HEK293T (cell line): ENCODE measurements at regions not wholly inside any gene's neighbourhood (a gene's known extent, or its start where the extent isn't known, plus 50 kb on each side); places are given as distances from the start of the nearest gene placed in this dataset.

Source experiments
- CTCF ChIA-PET: fragments of 350-600 bp; formaldehyde crosslinking; extraction: SDS; loops from one replicate; lab custom pipeline; 2021; ENCODE audit warnings: antibody characterized with exemption, inconsistent platforms; lab: Yijun Ruan, JAX
- POLR2A ChIA-PET: fragments of 350-600 bp; formaldehyde crosslinking; extraction: SDS; loops from one replicate; lab custom pipeline; 2020; ENCODE audit warnings: antibody characterized with exemption, inconsistent platforms; lab: Yijun Ruan, JAX
- DNase-seq: peaks from one replicate; pipeline ENCODE4 v3.0.0; 2012; ENCODE audit warnings: mixed read lengths; ENCODE audit errors: extremely low spot score
- ARNT ChIP-seq: fragments of 450-650 bp; IDR thresholded peaks from 2 replicates; pipeline ENCODE4 v1.6.1; 2017; ENCODE audit warnings: mild to moderate bottlenecking
- BHLHE40 ChIP-seq: fragments of 450-650 bp; IDR thresholded peaks from 2 replicates; pipeline ENCODE4 v1.6.1; 2016; ENCODE audit warnings: mild to moderate bottlenecking, moderate library complexity, borderline replicate concordance
- CTBP1 ChIP-seq: fragments of 450-650 bp; IDR thresholded peaks from 2 replicates; pipeline ENCODE4 v1.6.1; 2016; ENCODE audit warnings: borderline replicate concordance
- ELF4 ChIP-seq: fragments of 450-650 bp; IDR thresholded peaks from 2 replicates; pipeline ENCODE4 v1.6.1; 2017; ENCODE audit warnings: antibody characterized with exemption
- FOXA1 ChIP-seq: fragments of 450-650 bp; IDR thresholded peaks from 2 replicates; pipeline ENCODE4 v1.6.1; 2016; ENCODE audit warnings: mild to moderate bottlenecking
- FOXK2 ChIP-seq: fragments of 450-650 bp; IDR thresholded peaks from 2 replicates; pipeline ENCODE4 v1.6.1; 2016; ENCODE audit warnings: mild to moderate bottlenecking
- FOXM1 ChIP-seq: fragments of 450-650 bp; IDR thresholded peaks from 2 replicates; pipeline ENCODE4 v1.6.1; 2017; ENCODE audit warnings: mild to moderate bottlenecking, borderline replicate concordance
- HDGF ChIP-seq: fragments of 450-650 bp; IDR thresholded peaks from 2 replicates; pipeline ENCODE4 v1.6.1; 2017; ENCODE audit warnings: antibody characterized with exemption, borderline replicate concordance
- L3MBTL2 ChIP-seq: fragments of 450-650 bp; conservative IDR thresholded peaks from 2 replicates; pipeline ENCODE4 v1.6.1; 2016; ENCODE audit warnings: mild to moderate bottlenecking
- LEF1 ChIP-seq: fragments of 450-650 bp; IDR thresholded peaks from 2 replicates; pipeline ENCODE4 v1.6.1; 2017; ENCODE audit warnings: mild to moderate bottlenecking, borderline replicate concordance
- NFRKB ChIP-seq: fragments of 450-650 bp; IDR thresholded peaks from 2 replicates; pipeline ENCODE4 v1.6.1; 2016; ENCODE audit warnings: mild to moderate bottlenecking, moderate library complexity
- PKNOX1 ChIP-seq: fragments of 450-650 bp; IDR thresholded peaks from 2 replicates; pipeline ENCODE4 v1.6.1; 2016
- SP1 ChIP-seq: fragments of 450-650 bp; IDR thresholded peaks from 2 replicates; pipeline ENCODE4 v1.6.1; 2017
- SUZ12 ChIP-seq: fragments of 450-650 bp; IDR thresholded peaks from 2 replicates; pipeline ENCODE4 v1.6.1; 2016; ENCODE audit warnings: mild to moderate bottlenecking
- TARDBP ChIP-seq: fragments of 450-650 bp; IDR thresholded peaks from 2 replicates; pipeline ENCODE4 v1.6.1; 2016
- ZNF384 ChIP-seq: fragments of 450-650 bp; IDR thresholded peaks from 2 replicates; pipeline ENCODE4 v1.6.1; 2016

DNA sequence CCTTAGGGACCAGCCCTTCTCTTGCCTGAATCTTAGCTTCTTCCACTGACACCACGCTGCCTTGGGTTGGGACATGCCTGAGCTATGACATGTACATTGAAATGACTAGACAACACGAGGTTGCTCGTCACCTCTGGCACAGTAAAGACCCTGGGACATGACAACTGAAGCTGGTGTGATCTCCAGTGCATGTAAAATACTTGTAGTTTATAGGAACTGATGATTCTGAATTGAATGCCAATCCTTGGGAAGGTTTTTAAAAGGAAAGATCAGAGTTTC, 100.7 kb upstream of the PGRMC2 start:
- POLR2A ChIA-PET = interaction anchor here (0.9 to 1.4 kb wide), 3 partner anchors 165 to 424 kb away, joined by 3 to 5 read pairs (median 3); no protein-coding TSS in a partner anchor
- CTCF ChIA-PET = no interaction called here
- no peak for TF ChIP-seq CTBP1
- no peak for TF ChIP-seq SP1
- no peak for TF ChIP-seq SUZ12
- no peak for TF ChIP-seq NFRKB
- TF ChIP-seq LEF1 = no peak
- TF ChIP-seq FOXK2 = no peak
- TF ChIP-seq L3MBTL2 = no peak
- TF ChIP-seq FOXA1 = no peak
- no peak for TF ChIP-seq ELF4
- TF ChIP-seq TARDBP = no peak
- no peak for TF ChIP-seq PKNOX1
- no peak for TF ChIP-seq ARNT
- TF ChIP-seq ZNF384 = no peak
- no peak for TF ChIP-seq BHLHE40
- TF ChIP-seq FOXM1 = no peak
- no peak for TF ChIP-seq HDGF
- DNase-seq = no peak

DNA sequence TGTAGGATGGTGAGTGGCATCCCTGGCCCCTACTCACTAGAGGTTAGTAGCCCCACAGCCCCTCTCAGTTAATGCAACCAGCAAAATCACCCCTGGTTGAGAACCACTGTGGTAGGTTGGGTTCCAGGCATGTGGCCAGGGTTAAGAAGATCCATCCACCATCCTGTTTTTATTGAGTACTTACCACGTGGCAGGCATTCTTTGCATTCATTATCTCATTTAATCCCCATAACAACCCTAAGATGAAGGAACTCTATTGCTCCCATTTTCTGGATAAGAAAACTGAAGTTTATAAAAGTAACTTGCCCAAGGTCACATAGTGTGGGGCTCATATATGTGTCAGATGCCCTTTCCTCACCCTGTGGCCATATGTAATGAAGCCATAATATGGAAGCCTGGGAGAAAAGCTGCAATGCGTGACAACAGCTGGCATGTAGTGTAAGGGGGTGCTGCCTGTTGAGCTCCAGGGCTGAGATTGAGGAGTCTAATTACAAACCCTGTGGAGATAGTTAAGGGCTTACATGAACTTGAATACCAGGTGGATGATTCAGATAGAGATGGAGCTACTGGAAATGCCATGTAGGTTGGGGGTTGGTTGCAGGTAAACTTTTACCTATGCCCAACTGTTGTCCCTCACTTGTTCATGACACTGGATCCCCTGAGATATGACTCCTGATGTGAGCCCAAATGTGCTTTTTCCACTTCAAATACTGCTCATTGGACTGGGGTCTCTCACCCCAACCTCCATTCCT, 100.2 kb upstream of the PGRMC2 start:
- CTCF ChIA-PET = no interaction called here
- POLR2A ChIA-PET = interaction anchor here (0.9 to 1.4 kb wide), 3 partner anchors 166 to 424 kb away, joined by 3 to 5 read pairs (median 3); no protein-coding TSS in a partner anchor
- TF ChIP-seq NFRKB = no peak
- TF ChIP-seq LEF1 = no peak
- TF ChIP-seq SUZ12 = no peak
- no peak for DNase-seq

- POLR2A ChIA-PET = interaction anchor here (1.1 to 1.4 kb wide), 2 partner anchors 166 to 421 kb away, joined by 3 to 5 read pairs; no protein-coding TSS in a partner anchor
- CTCF ChIA-PET = no interaction called here
- TF ChIP-seq CTBP1 = no peak
- peak; percentile 68 for TF ChIP-seq L3MBTL2
- TF ChIP-seq PKNOX1 = peak; percentile 84
- TF ChIP-seq HDGF = 0 out of 2 replicates have a peak, but pooled peaks have one; percentile 46
- TF ChIP-seq SUZ12 = no peak
- peak; percentile 50 for DNase-seq
Measured at GRCh38 chr4:128386761-128387599, 99.4 kb upstream of the PGRMC2 start.

- TF ChIP-seq PKNOX1 (peak; percentile 71; the same call in 1 of the 2 replicates), ARNT (no peak)
- DNase-seq = no peak
- CTCF ChIA-PET = interaction anchor here (1.7 kb wide), 1 partner anchor 9 kb away, joined by 5 read pairs; no protein-coding TSS in a partner anchor
- POLR2A ChIA-PET = interaction anchor here (0.9 to 1.0 kb wide), 2 partner anchors 97 to 325 kb away, joined by 3 to 4 read pairs; partner anchors contain the start of gene LARP1B
Measured at GRCh38 chr4:128385683-128386304, 98.2 kb upstream of the PGRMC2 start.

- CTCF ChIA-PET = interaction anchor here (1.3 to 1.7 kb wide), 2 partner anchors 8 to 10 kb away, joined by 3 to 5 read pairs; no protein-coding TSS in a partner anchor
- no peak for DNase-seq
- TF ChIP-seq FOXK2 = no peak
- no peak for TF ChIP-seq NFRKB
- peak; percentile 53; the same call in 1 of the 2 replicates for TF ChIP-seq ZNF384
- TF ChIP-seq ELF4 = no peak
- no peak for TF ChIP-seq TARDBP
- no peak for TF ChIP-seq SUZ12
- no peak for TF ChIP-seq FOXM1
- peak; percentile 69; the same call in 1 of the 2 replicates for TF ChIP-seq CTBP1
- peak; percentile 79 for TF ChIP-seq PKNOX1
- no peak; the same call in 1 of the 2 replicates for TF ChIP-seq L3MBTL2
- no peak for TF ChIP-seq HDGF
- POLR2A ChIA-PET = interaction anchor here (0.7 to 1.0 kb wide), 4 partner anchors 8 to 324 kb away, joined by 3 to 4 read pairs (median 4); partner anchors contain the start of gene LARP1B
Measured at GRCh38 chr4:128384765-128385598, 97.4 kb upstream of the PGRMC2 start.
